GM12864 (cell line): ENCODE measurements at regions not wholly inside any gene's neighbourhood (a gene's known extent, or its start where the extent isn't known, plus 50 kb on each side); places are given as distances from the start of the nearest gene placed in this dataset.
"Not testable (repeated sequence)": the region's sequence is repeated elsewhere in the genome, so short reads cannot be mapped to it uniquely, and the experiment has no call there.

Experiments used
- DNase-seq: peaks from one replicate; pipeline ENCODE4 v3.0.0-alpha.2; 2011; ENCODE audit warnings: low read depth
- H3K4me3 ChIP-seq: 2 replicates; pipeline ENCODE4 v1.5.1; 2011; ENCODE audit warnings: mild to moderate bottlenecking, low read depth, low read length, control low read depth
- TF ChIP-seq, protein P1 (sequence below): IDR thresholded peaks from 2 replicates; pipeline ENCODE4 v1.5.1; 2011; ENCODE audit warnings: low read depth, mild to moderate bottlenecking, moderate library complexity, low read length, control low read depth, inconsistent platforms; ENCODE audit errors: missing control alignments

DNA sequence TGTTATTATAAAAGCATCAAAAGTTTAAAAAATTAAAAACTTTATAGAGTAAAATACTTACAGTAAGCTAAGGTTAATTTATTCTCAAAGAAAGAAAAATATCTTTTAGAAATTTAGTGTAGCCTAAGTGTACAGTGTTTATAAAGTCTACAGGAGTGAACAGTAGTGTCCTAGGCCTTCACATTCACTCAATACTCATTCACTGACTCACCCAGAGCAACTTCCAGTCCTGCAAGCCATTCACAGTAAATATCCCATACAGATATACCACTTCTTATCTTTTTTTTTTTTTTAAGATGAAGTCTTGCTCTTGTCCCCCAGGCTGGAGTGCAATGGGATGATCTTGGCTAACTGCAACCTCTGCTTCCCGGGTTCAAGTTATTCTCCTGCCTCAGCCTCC is 73.1 kb upstream of the FST start:
- no peak for DNase-seq
- TF ChIP-seq, protein P1, sequence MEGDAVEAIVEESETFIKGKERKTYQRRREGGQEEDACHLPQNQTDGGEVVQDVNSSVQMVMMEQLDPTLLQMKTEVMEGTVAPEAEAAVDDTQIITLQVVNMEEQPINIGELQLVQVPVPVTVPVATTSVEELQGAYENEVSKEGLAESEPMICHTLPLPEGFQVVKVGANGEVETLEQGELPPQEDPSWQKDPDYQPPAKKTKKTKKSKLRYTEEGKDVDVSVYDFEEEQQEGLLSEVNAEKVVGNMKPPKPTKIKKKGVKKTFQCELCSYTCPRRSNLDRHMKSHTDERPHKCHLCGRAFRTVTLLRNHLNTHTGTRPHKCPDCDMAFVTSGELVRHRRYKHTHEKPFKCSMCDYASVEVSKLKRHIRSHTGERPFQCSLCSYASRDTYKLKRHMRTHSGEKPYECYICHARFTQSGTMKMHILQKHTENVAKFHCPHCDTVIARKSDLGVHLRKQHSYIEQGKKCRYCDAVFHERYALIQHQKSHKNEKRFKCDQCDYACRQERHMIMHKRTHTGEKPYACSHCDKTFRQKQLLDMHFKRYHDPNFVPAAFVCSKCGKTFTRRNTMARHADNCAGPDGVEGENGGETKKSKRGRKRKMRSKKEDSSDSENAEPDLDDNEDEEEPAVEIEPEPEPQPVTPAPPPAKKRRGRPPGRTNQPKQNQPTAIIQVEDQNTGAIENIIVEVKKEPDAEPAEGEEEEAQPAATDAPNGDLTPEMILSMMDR = no peak

DNA sequence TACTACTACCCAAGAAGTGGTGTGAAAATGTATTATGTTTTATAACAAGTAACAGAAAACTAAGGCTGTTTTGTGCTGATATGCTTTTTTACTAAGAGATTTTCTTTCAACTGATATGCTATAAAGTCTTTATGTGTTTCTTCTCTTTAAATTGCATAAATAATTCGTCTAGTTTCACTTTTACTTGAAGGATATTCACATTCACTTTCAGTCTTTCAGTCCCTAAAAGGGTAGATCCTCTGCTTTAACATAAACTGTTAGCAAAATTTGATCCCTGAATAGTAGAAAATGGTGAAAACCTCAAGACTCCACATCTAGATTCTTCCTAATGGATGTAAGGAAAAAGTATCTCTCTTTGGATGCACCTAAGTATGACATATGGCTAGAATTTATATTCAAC is 69.0 kb upstream of the FST start:
- no peak overlapping the region for H3K4me3 ChIP-seq
- DNase-seq = no peak
- TF ChIP-seq, protein P1 = no peak

More for the DNA sequence above, 73.1 kb upstream of the FST start:
- no peak overlapping the region for H3K4me3 ChIP-seq

DNA sequence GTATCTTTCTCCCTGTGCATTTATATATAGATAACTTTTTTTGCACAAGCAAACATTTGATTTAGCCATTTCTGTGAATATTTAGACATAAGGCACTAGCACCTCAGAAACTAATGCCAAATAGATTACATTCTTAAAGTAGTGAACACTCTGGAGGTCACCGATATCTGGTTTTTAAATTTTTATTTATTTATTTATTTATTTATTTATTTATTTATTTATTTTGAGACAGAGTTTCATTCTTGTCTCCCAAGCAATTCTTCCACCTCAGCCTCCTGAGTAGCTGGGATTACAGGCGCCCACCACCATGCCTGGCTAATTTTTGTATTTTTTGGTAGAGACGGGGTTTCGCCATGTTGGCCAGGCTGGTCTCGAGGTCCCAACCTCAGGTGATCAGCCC is 67.9 kb upstream of the FST start:
- DNase-seq, H3K4me3 ChIP-seq: not testable (repeated sequence)

DNA sequence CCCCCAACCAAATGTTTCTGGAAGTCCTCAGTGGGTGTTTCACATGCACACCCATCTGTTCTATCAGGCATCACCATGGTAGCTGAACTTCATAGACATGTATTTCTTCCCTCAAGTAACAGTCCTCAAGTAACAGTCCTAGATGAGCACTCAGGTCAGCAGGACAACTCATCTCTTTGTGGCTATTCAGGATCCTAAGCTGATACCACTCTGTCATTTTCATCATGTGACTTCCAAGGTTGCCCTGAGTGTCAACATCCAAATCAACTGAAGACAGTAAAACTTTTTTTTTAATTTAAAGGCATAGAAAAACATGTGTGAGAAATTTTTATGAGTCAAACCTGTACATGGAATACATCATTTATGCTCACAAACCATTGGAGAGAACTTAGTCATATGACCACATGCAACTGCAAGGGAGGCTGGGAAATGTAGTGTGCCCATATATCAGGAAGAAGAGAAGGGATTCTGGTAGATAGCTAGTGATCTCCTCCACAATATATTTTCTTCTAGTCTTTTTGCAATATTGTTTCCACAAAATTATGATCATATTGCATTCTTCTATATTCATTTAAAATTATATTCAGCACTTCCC is 64.2 kb upstream of the FST start:
- TF ChIP-seq, protein P1 = no peak
- DNase-seq = no peak
- no peak overlapping the region for H3K4me3 ChIP-seq

DNA sequence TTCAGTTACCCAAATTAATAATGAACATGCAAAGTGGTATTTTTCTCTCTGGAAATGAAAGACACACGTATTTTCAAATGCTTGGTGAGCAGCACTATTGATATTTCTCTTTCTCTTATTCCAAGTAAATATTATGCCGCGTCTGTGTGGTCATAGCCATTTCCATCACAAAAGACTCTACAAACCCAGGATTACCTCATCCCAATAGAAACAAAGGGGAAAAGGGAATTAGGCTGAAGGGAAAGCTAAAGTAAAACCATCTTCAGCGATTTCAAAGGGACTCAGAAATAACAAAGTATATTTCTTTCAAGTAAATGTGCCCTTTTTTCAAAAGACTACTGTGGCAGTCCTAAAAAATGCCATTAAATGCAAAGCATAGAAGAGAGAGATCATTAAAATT is 62.0 kb upstream of the FST start:
- TF ChIP-seq, protein P1 = no peak
- no peak for DNase-seq
- H3K4me3 ChIP-seq = no peak overlapping the region

DNA sequence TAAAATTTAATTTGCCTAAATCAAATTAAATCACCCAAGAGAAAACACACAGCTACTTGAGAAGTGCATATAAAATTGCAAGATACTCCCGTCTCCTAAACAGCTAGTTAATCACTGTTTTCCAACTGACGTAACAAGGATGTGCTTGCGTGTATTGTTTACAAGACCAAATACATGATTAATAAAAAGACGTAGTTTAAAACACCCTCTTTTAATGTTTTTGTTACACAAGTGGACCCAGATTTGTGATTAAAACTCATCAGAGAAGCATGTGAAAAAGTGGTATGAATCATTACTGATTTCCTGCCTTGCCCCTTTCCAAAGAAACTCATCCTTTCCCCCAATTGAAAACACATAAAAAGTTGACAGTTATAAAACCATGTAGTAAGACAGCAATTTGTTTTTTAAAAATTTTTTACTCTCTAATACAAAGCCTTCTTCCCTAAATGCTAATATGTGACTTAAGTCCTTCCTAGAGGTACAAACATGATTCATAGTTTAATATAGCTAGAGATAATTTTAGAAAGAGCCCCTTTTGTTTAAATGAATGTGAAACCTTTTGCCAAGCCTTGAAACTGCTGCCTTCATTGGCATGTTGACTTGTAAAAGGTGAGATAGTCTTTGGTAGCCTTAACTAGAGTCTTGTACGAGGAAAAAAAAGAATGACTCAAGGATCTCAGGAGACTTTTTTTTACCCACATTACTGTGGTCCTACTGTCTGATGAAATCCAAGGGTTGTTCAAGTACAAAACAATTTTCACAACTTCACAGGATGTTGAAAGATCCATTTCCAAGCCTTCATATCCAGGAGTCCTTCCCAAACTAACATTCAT is 61.4 kb upstream of the FST start:
- H3K4me3 ChIP-seq = no peak overlapping the region
- TF ChIP-seq, protein P1 = no peak
- no peak for DNase-seq

DNA sequence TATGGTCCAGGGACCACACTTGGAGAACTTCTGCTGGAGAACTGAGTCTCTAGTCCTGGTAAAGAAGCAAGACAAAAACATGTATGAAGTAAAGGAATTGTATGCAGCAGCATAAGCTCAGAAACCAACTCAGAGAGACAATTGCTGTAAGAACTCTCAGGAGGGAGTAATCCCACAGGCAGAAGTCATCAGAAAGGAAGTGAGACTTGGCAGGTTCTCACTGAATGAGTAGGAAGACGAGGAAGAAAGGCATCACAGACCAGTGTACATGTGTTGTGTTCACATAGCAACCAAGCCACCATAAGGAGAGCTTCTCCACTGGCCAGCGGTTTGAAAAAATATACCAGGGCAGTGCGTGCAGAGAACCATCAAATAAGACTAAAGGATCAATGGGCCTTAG is 57.9 kb upstream of the FST start:
- H3K4me3 ChIP-seq = no peak overlapping the region
- no peak for DNase-seq
- TF ChIP-seq, protein P1 = no peak
